Lung (tissue), 11 donors: ENCODE measurements at regions not wholly inside any gene's neighbourhood (a gene's known extent, or its start where the extent isn't known, plus 50 kb on each side); places are given as distances from the start of the nearest gene placed in this dataset.

ENCODE experiments used
- ATAC-seq: fragments of 200-7000 bp; cut with Tn5 transposase; one replicate; pipeline ENCODE4 v1.9.1; 2020; ENCODE audit warnings: moderate number of reproducible peaks; ENCODE audit not compliant: insufficient read depth, low FRiP score
- DNase-seq, 3 donors: peaks; one replicate each; pipeline ENCODE4 v3.0.0-alpha.2; 2013 to 2017
- H3K27ac ChIP-seq, 2 donors: one replicate each; pipeline ENCODE4 v1.5.1; 2013; ENCODE audit warnings: mild to moderate bottlenecking in 2 of 2, moderate library complexity in 2 of 2, control low read depth in 1 of 2, inconsistent platforms in 1 of 2, low read depth in 1 of 2, low read length in 1 of 2
- H3K27me3 ChIP-seq, 3 donors: one replicate each; pipeline ENCODE4 v1.5.1; 2013; ENCODE audit warnings: low read length in 2 of 3; ENCODE audit not compliant: control insufficient read depth in 3 of 3, insufficient read depth in 3 of 3
- H3K36me3 ChIP-seq, 4 donors: one replicate each; pipeline ENCODE4 v1.5.1; 2013; ENCODE audit warnings: low read length in 4 of 4, mild to moderate bottlenecking in 1 of 4, moderate library complexity in 1 of 4; ENCODE audit not compliant: control insufficient read depth in 4 of 4, insufficient read depth in 4 of 4
- H3K4me1 ChIP-seq, 5 donors: one replicate each; pipeline ENCODE4 v1.5.1; 2013; ENCODE audit warnings: low read length in 5 of 5, mild to moderate bottlenecking in 2 of 5, moderate library complexity in 1 of 5; ENCODE audit not compliant: control insufficient read depth in 5 of 5, insufficient read depth in 5 of 5
- H3K4me3 ChIP-seq: one replicate; pipeline ENCODE4 v1.5.1; 2013; ENCODE audit warnings: mild to moderate bottlenecking, control low read depth, moderate library complexity
- H3K9ac ChIP-seq, 2 donors: one replicate each; pipeline ENCODE4 v1.5.1; 2013; ENCODE audit warnings: low read length in 2 of 2, control low read depth in 1 of 2; ENCODE audit not compliant: insufficient read depth in 1 of 2
- H3K9me3 ChIP-seq, 4 donors: one replicate each; pipeline ENCODE4 v1.5.1; 2013; ENCODE audit warnings: low read length in 3 of 4, mild to moderate bottlenecking in 1 of 4, moderate library complexity in 1 of 4; ENCODE audit not compliant: control insufficient read depth in 4 of 4, insufficient read depth in 3 of 4
- CTCF ChIP-seq: IDR thresholded peaks from 2 replicates; pipeline ENCODE4 v1.5.1; 2012; ENCODE audit warnings: mild to moderate bottlenecking; ENCODE audit errors: control extremely low read depth, extremely low read depth
- WGBS, 2 donors: extraction: QIAGEN DNeasy Blood & Tissue Kit; methylation state at CpG; one replicate each; pipeline ENCODE4 v1.1.7; 2013; 5-methylcytosine and 5-hydroxymethylcytosine counted together
- donor health status: control.
- donor health status: control.
- donor health status: Bipolar disorder and iron deficiency.
- donor health status: healthy.
- donor health status: DM: yes; HTN: yes; CAD: no.

- DNase-seq (peak; percentile 5 to 43 (median 20)), ATAC-seq (peak; percentile 31)
- Histone ChIP-seq H3K36me3 (no peaks in the 10 kb centered on the region), H3K4me1 (no peaks in the 10 kb centered on the region), H3K9ac (no peak overlapping the region), H3K27ac (no peak overlapping the region), H3K4me3 (no peak overlapping the region), H3K9me3 (no peaks in the 10 kb centered on the region), H3K27me3 (no peaks in the 10 kb centered on the region)
- WGBS, 2 donors, result 61 to 68% methylated on average over 12 of the region's 12 CpGs
- no peak for TF ChIP-seq CTCF
Measured at GRCh38 chr7:68813551-68814080, 784.7 kb upstream of the AUTS2 start.

GRCh38 chr7:68816491-68816890, 781.8 kb upstream of the AUTS2 start:
- no peak overlapping the region for H3K4me3 ChIP-seq
- 76 to 90% methylated on average over 2 of the region's 2 CpGs for WGBS, 2 donors
- ATAC-seq (no peak), DNase-seq (peak; percentile 55 to 88 (median 69))
- H3K27ac ChIP-seq, result no peak overlapping the region
- H3K9ac ChIP-seq, result no peak overlapping the region
- H3K27me3 ChIP-seq, result no peaks in the 10 kb centered on the region
- H3K36me3 ChIP-seq, result no peaks in the 10 kb centered on the region
- TF ChIP-seq CTCF, result no peak
- H3K9me3 ChIP-seq, result peaks cover 0 to 4% (median 0%) of the 10 kb centered on the region in 4 donors
- no peaks in the 10 kb centered on the region for H3K4me1 ChIP-seq

GRCh38 chr7:68820321-68820720, 778.0 kb upstream of the AUTS2 start:
- no peak for TF ChIP-seq CTCF
- WGBS, 2 donors, result 91 to 95% methylated on average over 6 of the region's 6 CpGs
- ATAC-seq, result no peak
- no peak overlapping the region for H3K9ac ChIP-seq
- no peak for DNase-seq
- H3K4me1 ChIP-seq, result no peaks in the 10 kb centered on the region
- no peak overlapping the region for H3K27ac ChIP-seq
- H3K36me3 ChIP-seq, result no peaks in the 10 kb centered on the region
- no peaks in the 10 kb centered on the region for H3K27me3 ChIP-seq
- peaks cover 0 to 11% (median 0%) of the 10 kb centered on the region in 4 donors for H3K9me3 ChIP-seq
- H3K4me3 ChIP-seq, result no peak overlapping the region

- DNase-seq, result no peak
- WGBS, 2 donors, result 29 to 38% methylated on average over 5 of the region's 5 CpGs
- ATAC-seq, result no peak
- Histone ChIP-seq H3K27ac (no peak overlapping the region), H3K9ac (no peak overlapping the region), H3K4me1 (no peaks in the 10 kb centered on the region), H3K36me3 (no peaks in the 10 kb centered on the region), H3K9me3 (peaks cover 0 to 11% (median 0%) of the 10 kb centered on the region in 4 donors), H3K4me3 (no peak overlapping the region), H3K27me3 (no peaks in the 10 kb centered on the region)
- no peak for TF ChIP-seq CTCF
Measured at GRCh38 chr7:68821846-68822245, 776.4 kb upstream of the AUTS2 start.
